GM21515 (cell line): ENCODE measurements at regions not wholly inside any gene's neighbourhood (a gene's known extent, or its start where the extent isn't known, plus 50 kb on each side); places are given as distances from the start of the nearest gene placed in this dataset.
"Not testable (repeated sequence)": the region's sequence is repeated elsewhere in the genome, so short reads cannot be mapped to it uniquely, and the experiment has no call there.

ENCODE experiments used
- ATAC-seq: cut with Tn5 transposase; IDR thresholded peaks from one replicate; pipeline ENCODE4 v1.9.1; 2021; ENCODE audit not compliant: unreplicated experiment

DNA sequence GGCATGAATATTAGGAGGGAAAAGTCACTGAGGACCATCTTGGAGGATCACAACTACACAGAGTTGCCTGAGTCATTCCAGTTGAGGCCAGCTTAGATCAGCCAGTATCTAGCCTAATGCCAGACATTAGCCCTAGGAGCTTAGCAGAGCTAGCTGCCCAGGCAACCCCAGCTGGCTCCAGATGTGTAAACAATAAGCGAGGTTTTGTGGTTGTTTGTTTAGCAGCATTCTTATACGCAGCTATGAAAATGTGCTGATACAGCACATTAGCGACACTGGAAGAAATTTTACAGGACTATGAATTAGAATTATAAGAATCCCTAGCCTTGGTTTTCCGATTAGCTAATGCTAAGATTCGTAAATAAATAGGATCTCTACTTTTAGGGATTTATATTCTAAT lies 59.3 kb downstream of the BTBD3 start:
- no peak for ATAC-seq

DNA sequence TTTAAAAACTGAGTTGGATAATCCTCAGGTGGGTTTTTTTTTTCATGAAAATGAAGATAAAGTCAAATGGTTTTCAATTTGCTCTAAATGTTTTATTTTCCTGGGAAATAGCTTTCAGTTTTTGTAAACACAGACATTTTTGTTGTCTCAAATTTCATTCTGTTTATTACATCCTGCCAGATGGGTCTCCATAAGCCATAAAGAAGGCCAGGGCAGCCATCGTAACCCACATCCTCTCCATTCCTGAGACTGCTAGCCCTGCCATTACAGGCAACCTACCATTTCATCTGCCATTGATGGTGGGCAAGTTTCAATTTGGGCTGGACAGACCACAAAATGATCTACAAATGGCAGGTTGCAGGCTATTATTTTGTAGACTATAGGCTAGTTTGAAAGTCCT lies 60.8 kb downstream of the BTBD3 start:
- ATAC-seq, result no peak

DNA sequence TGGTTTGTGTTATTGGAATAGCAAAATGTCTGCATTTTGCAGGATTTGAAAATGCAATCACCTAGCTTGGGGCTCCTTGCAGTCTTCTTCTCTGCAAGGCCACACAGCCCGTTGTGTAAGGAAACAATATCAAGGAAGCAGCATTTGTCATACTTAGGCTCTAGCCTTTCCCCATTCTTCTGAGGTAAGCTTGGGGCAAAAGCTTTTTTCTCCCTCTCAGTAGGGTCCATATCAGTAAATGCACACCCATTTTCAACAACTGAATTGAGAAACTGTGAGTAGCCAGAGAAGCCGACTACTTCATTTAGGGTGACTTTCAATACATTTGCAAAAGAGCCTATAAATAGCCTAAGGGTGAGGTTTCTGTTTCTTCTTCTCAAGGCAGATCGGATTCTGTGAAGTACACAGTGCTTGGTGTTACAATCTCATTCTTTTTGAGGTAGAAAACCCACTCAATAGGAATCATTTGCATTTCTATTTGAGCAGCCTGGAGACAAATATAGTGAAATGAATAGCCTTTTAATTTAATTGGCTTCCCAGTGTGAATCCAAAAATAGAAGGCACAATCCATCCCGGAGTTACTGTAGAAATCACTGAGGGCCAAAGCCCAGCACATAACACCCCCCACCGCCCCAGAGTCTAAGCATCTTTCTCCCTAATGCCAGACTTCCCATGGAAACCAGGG lies 61.8 kb downstream of the BTBD3 start:
- ATAC-seq, result no peak

DNA sequence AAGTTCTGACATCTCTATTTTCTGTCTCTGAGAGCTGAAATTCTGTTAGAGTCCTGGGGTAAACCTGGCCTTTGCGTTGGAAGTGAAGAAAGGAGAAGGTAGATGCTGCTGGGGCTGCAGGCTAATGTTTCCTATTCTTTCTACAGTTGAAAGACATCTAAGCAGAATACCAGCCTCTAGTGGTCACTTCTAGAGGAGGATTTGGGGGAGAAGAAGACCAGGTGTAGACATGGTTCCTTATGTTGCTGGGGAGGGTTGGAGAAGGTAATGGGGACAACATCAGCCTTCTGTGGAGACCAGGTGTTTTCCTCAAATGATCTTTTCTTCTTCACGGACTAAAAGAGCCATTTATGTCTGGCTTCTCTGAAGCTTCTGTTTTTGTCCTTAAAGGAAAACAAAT lies 62.6 kb downstream of the BTBD3 start:
- ATAC-seq, result no peak

DNA sequence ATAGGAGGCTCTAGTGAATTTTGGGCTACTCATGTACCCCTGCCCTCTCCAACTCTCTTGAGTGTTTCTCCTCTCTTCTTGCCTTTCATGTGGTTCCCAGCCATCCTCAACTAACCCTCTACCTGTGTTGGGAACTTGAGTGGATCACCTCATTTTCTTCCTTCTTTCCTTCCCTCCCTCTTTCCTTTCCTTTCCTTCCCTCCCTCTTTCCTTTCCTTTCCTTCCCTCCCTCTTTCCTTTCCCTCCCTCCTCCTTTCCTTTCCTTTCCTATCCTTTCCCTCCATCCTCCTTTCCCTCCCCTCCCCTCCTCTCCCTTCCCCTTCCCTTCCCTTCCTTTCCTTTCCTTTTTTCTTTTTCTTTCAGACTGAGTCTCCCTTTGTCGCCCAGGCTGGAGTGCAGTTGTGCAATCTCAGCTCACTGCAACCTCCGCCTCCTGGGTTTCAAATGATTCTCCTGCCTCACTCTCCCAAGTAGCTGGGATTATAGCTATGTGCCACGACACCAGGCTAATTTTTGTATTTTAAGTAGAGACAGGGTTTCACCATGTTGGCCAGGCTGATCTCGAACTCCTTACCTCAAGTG lies 63.8 kb downstream of the BTBD3 start:
- ATAC-seq, result no peak

DNA sequence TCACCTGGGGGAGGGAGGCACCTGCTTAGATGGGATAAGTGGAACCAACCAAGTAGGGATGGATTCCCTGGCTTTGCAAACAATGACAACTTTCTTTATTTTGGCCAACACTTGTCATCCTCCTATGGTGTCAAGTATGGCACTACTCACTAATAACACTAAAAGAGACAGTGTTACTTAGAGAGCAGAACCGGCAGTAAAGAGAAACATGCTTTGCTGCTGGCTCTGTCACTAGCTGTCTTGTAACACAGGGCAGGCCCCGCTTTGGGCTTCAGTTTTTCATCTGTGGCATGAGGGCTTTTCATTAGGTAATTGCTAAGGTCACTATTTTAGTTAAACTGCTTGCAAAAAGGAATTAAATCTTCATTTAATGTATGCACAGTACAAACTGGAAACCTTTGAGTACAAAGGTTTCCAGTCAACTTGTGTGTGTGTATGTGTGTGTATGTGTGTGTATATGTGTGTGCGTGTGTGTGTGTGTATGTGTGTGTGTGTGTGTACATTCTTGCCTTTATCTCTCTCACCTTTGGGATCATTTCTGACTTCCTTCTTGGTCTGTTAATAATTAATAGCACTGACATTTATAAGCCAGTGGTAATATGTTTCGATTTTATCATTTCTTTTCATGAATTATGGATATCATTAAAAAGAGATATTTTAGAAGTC lies 64.7 kb downstream of the BTBD3 start:
- no peak for ATAC-seq

DNA sequence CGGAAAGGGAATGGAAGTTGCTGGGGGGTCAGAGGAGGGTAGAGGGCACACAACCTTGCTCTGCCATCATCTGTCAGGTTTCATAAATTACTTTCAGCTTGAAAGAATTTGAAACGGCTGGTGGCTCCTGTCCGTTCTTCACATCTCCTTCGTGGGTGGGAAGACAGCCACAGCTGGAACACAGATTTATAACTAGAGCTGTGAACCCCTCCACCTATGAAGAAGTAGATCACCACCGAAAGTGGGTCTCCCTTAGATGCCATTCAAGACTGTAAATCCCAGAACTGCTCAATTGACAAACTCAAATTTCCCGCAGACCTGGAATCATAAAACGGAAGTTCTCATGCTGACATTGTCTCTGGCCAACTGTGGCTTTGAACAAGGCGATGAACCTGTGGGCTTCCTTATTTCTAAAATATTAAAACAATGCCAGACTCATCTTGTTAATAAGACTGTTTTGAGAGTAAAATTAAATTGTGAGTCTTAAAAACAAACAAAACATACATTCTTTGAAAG lies 65.3 kb downstream of the BTBD3 start:
- ATAC-seq, result no peak

DNA sequence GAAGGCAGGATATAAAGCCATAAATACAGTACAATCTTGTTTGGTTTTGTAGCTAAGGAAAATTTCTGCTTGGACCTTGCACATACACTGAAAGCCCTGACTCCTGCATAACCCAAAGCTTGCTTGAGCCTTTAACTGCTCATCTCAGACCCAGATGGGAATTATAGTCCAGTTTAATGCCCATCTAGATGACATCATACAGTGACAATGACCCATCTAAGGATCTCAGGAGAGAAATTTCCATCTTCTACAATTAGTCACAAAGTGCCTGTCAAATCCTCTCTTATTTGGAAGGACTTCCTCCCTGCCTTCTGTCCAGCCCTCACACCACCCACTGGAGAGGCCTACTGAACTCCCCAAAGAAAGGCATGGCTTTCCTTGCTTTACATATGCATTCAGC lies 69.3 kb downstream of the BTBD3 start:
- no peak for ATAC-seq

DNA sequence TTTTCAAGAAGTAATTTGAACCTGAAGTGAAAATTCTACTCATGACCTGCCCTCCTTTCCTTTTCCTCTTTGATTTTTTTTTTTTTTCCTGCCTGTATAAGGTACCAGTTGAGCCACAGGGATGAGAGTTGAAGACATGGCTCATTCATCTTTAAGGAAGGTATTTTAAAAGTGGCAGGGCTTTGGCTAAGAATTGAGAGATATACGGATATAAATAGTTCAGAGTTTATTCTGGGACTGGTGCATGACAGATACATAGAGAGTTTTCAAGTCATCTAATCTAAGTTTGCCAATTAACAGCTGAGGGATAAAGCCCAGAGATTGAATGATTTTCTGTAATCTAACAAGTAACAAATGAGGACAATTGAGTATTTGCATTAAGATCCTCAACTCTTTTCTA lies 69.8 kb downstream of the BTBD3 start:
- no peak for ATAC-seq

DNA sequence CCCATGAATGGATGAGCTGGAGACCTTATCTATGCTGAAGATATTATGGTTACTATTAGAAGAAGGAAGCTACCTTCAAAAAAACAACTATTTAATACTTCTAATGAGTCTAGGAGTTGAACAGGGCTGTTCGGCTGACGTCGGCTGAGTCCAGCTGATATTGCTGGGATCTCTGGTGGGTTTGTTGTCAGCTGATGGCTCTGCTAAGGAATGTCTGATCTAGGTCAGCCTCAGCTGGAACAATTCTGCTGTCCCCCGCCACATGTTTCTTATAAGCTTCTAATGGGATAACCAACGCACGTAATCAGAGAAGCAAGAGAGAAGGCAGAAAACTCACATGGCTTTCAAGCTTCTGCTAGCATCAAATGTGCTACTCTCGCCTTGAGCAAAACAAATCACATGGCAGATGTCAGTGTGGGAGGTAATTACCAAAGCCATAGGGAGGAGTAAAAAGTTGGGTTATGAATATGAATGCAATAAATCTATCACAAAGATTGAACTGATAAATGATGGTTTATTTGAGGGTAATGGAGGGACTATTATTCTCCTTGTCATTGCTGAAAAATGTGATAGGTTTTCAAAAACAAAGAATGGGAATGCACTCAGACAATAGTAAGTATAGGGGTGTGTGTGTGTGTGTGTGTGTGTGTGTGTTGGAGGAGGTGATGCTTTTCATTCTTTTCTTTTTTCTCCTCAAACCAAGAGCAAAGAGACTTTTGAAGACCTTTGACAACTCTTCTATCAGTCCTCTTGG lies 71.5 kb downstream of the BTBD3 start:
- no peak for ATAC-seq

DNA sequence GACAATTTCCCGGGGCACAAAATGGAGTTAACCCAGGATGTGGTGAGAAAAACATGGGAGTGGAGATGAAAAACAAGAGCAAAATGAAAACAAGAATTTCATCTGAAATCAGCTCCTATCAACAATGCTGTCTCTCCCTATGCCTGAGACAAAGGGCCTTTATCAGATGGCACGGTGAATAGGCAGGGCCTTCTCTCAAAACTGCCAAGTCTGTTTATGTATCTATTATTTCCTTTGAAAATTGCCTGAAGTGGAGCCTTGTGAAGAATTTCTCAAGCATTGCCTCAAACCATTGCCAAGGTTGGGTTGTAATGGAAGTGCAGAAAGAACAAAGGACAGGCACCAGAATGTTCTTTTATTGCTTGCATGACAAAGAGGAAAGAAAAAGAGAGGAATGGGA lies 74.7 kb downstream of the BTBD3 start:
- no peak for ATAC-seq

DNA sequence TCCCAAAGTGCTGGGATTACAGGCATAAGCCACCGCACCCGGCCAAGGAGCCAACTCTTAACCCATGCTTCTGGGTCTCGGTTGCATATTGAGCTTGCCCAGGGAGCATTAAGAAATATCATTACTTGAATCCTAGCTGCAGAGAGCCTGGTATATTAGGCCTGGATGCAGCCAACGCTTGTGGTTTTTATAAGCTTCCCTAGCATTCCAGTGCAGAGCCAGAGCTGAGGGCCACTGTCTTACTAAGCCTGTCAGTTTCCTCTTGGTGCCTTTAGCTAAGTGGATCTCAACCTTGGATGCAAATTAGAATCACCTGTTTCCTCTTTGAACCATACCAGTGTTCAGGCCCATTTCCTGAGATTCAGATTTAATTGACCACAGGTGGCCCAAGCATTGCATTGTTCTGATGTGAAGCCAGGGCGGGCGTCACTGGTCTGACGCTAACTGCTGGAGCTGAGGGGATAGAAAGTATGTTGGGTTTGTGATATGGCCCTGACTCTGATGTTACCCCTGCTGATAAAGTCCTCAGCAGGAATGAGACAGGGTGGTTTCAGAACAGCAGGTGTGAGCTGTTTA lies 76.3 kb downstream of the BTBD3 start:
- no peak for ATAC-seq

DNA sequence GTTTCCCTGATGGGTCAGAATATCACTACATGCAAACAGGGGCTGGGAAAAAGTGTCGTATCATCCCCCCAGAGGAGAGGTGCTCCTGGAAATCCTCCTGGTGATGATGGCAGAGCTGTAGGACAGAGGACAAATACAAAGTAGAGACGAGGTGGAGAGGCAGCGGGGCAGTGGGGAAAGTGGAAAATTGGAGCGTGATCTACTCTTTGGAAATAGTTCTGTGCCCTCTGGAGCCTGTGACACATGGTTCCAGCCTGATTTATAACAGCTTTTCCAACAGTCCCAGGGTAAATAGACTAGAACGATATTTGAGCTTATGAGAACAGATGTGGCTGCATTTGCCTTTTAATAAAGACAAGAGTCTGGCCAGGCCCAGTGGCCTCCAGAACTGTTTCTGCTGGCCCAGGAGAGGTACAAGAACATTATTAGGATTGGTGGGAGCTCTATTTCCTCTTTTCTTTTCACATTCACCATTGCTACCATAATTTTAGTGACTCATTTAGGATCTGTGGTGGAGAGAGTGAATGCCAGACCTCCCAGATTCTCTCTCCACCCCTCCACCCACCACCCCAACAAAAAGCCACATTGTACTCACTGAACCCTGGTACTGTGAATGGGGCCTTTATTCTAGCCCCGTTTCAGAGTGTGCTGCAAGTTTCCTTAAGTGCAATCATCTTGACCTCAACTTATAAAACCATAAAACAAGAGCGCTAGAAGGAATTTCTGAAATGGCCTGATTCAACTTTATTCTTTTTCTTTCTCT lies 78.3 kb downstream of the BTBD3 start:
- ATAC-seq, result no peak

DNA sequence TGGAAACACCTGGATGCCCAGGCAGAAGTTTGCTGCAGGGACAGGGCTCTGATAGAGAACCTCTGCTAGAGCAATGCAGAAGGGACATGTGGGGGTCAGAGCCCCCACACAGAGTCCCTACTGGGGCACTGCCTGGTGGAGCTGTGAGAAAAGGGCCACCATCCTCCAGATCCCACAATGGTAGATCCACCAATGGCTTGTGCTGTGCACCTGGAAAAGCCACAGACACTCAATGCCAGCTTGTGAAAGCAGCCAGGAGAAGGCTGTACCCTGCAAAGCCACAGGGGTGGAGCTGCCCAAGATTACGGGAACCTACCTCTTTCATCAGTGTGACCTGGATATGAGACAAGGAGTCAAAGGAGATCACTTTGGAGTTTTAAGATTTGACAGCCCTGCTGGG lies 87.1 kb downstream of the BTBD3 start:
- not testable (repeated sequence) for ATAC-seq

DNA sequence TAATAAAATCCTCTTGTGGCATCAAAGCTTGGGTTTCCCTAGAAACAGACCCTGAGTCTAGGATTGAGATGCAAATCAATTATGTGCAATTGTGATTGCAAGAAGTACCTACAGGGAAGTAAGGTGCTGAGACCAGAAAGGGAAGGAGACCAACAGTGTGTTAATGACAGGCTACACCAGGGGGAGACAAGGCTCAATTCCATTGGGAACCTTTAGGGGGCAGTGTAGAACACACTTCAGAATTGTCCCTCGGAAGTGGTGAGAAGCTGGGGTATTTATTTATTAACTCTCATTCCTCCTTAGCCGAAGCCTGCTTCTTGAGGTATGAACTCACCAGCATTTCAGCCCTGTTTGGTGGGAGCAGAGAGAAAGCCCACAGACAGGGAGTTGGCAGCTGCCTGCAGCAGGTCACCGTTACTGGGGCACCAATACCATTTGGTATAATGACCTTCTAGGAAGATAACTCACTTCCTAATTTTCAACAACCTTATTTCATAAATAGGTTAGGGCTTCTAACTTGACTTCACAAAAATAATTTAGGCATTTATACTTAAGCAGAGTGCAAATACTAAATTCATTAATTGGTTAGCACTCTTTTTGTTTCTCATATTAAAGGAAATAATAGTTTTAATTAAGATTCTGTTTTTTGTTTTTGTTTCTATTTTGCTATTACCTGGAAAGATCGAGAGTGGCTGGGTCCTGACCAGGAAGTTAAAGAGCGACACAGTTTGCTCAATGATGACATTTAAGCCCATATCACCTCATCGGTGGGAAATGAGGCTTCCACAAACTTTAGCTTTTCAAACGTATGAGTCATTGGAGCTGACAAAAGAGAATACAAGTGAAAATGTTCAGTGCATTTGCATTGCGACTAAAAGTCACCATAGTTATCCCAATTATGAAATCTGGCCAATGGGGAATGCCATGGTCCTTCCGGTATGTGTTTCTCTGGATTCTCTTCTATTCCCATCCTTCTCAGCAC lies 94.8 kb downstream of the BTBD3 start:
- ATAC-seq, result no peak

DNA sequence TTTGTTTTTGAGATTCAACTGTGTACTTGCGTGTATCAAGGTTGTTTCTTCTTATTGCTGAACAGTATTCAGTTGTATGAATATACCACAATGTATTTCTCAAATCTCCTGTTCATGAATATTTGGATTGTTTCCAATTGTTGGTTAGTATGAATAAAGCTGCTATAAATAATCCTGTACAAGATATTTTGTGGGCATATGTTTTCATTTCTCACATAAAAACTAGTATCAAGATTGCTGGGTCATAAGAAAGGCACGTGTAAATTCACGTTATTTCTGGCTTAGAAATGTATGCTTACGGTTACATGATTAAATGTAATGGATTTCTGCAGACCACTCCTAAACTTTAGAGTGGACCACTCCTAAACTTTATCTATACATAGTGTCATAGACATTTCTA lies 96.6 kb downstream of the BTBD3 start:
- ATAC-seq, result no peak

DNA sequence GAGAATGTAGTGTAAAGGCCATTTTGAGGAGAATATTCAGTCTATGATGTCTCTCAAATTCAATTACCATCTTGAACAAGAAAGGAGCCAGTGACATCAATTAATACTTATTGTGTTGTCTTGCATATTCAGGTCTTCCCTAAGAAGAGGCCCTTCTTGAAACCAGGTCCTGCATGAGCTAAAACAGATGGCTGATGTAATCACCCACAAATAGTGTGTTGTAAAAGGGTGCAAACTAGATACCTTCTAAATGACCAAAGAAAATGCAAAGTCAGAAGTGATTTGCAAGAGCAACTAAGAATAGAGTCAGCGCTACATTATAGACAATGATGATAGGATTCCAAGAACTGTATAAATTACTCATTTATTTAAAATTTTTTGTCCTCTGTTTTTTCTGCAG lies 97.0 kb downstream of the BTBD3 start:
- ATAC-seq, result no peak

DNA sequence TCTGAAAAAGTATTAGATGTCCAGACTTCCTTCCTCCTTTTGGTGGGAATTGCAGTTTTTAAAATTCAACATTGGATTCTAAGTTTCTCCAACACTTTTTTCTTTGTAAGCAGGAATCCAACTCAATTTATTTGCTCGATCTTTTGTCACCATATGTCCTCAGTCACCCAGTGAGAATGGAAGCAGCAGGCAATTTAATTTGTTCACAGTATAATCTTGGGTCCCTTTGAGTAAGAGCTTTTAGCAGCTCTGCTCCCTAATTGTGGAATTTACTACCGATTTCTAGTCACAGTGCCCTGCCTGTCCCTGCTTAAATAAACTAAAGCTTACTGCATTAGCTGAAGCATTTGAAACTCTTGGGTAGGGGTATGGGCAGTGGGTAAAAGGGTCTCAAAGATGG lies 98.6 kb downstream of the BTBD3 start:
- no peak for ATAC-seq

DNA sequence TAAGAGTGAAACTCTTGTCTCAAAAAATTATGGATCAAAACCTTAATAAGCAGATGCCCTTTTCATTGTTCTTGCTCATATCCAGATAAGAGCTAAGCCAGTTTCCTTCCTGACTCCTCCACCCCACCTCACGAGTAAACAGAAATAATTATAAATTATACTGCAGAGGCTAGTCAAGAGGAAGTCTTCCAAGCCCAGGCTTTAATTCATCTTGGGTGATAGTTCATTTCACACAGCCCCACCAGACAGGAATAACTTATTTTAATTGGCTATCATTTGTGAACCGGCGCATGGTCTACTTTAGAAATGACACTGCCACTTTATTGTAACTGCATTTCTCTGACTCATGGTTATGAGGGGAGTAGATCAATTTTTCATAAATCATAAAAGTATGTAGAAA lies 102.0 kb downstream of the BTBD3 start:
- ATAC-seq, result no peak
